ENCODE measurements at regions not wholly inside any gene's neighbourhood (a gene's known extent, or its start where the extent isn't known, plus 50 kb on each side); places are given as distances from the start of the nearest gene placed in this dataset.

GRCh38 chr7:106163257-106163656 lies 51.1 kb upstream of the SYPL1 start:
- no peak for DNase-seq

Data from NCI-H146 (cell line).